GM23338 (cell line): ENCODE measurements at regions not wholly inside any gene's neighbourhood (a gene's known extent, or its start where the extent isn't known, plus 50 kb on each side); places are given as distances from the start of the nearest gene placed in this dataset.

Experiments
- ATAC-seq: fragments of 200-7000 bp; cut with Tn5 transposase; 3 replicates; pipeline ENCODE4 v1.9.1; 2020
- DNase-seq: peaks from one replicate; pipeline ENCODE4 v3.0.0-alpha.2; 2015; ENCODE audit warnings: low spot score
- H2AFZ ChIP-seq: fragments of 200-600 bp; sonication (generic); 2 replicates; pipeline ENCODE4 v1.8.0; 2016; ENCODE audit warnings: antibody characterized with exemption, mild to moderate bottlenecking, moderate library complexity
- H3F3A ChIP-seq: fragments of 200-600 bp; sonication (generic); replicated peaks from 2 replicates; pipeline ENCODE4 v1.8.0; 2017; ENCODE audit warnings: antibody characterized with exemption, mixed run types, low read depth
- H3K27ac ChIP-seq: fragments of 200-600 bp; sonication (generic); 2 replicates; pipeline ENCODE4 v1.6.1; 2016; ENCODE audit warnings: low read depth
- H3K27me3 ChIP-seq: fragments of 200-600 bp; sonication (generic); 2 replicates; pipeline ENCODE4 v1.8.0; 2016; ENCODE audit warnings: mild to moderate bottlenecking, mixed run types, moderate library complexity; ENCODE audit not compliant: insufficient read depth
- H3K36me3 ChIP-seq: fragments of 200-600 bp; sonication (generic); 2 replicates; pipeline ENCODE4 v1.8.0; 2016; ENCODE audit warnings: mild to moderate bottlenecking; ENCODE audit not compliant: insufficient read depth
- H3K4me1 ChIP-seq: fragments of 200-600 bp; sonication (generic); 2 replicates; pipeline ENCODE4 v1.8.0; 2016; ENCODE audit warnings: mild to moderate bottlenecking, moderate library complexity; ENCODE audit not compliant: insufficient read depth
- H3K4me2 ChIP-seq: fragments of 200-600 bp; sonication (generic); 2 replicates; pipeline ENCODE4 v1.7.1; 2017; ENCODE audit warnings: mixed run types
- H3K4me3 ChIP-seq: fragments of 200-600 bp; sonication (generic); 2 replicates; pipeline ENCODE4 v1.6.1; 2016; ENCODE audit warnings: mixed run types
- H3K79me2 ChIP-seq: fragments of 200-600 bp; sonication (generic); replicated peaks from 2 replicates; pipeline ENCODE4 v1.8.0; 2017; ENCODE audit warnings: mild to moderate bottlenecking; ENCODE audit not compliant: insufficient read depth
- H3K9me2 ChIP-seq: fragments of 200-600 bp; sonication (generic); 2 replicates; pipeline ENCODE4 v1.8.0; 2017; ENCODE audit not compliant: insufficient read depth
- H4K20me1 ChIP-seq: fragments of 200-600 bp; sonication (generic); replicated peaks from 2 replicates; pipeline ENCODE4 v1.8.0; 2017; ENCODE audit warnings: mild to moderate bottlenecking; ENCODE audit not compliant: insufficient read depth
- H3K27ac Mint-ChIP-seq: 2 replicates; pipeline ENCODE4 v1.8.0; 2020; ENCODE audit warnings: inconsistent platforms, mild to moderate bottlenecking, moderate library complexity, mixed read lengths
- H3K27me3 Mint-ChIP-seq: 3 replicates; pipeline ENCODE4 v1.8.0; 2022; ENCODE audit warnings: low read depth, mild to moderate bottlenecking, moderate library complexity, mixed read lengths, inconsistent platforms; ENCODE audit not compliant: insufficient read depth, poor library complexity
- H3K36me3 Mint-ChIP-seq: 3 replicates; pipeline ENCODE4 v1.8.0; 2021; ENCODE audit warnings: low read depth, mild to moderate bottlenecking, inconsistent platforms, moderate library complexity, mixed read lengths
- H3K4me1 Mint-ChIP-seq: 3 replicates; pipeline ENCODE4 v1.8.0; 2020; ENCODE audit warnings: mild to moderate bottlenecking, inconsistent platforms, mixed read lengths
- H3K4me3 Mint-ChIP-seq: 3 replicates; pipeline ENCODE4 v1.8.0; 2021; ENCODE audit warnings: moderate library complexity, mild to moderate bottlenecking, inconsistent platforms, mixed read lengths
- H3K9me3 Mint-ChIP-seq: 3 replicates; pipeline ENCODE4 v1.8.0; 2020; ENCODE audit warnings: moderate library complexity, mild to moderate bottlenecking, inconsistent platforms, mixed read lengths
- CREB1 ChIP-seq: fragments of 250-450 bp; sonication (Bioruptor Pico); IDR thresholded peaks from 2 replicates; pipeline ENCODE4 v1.5.0; 2020; ENCODE audit warnings: low read depth, mild to moderate bottlenecking, moderate library complexity
- EZH2 ChIP-seq: fragments of 200-600 bp; sonication (generic); IDR thresholded peaks from one replicate; pipeline ENCODE4 v1.8.0; 2017; ENCODE audit warnings: antibody characterized with exemption, mild to moderate bottlenecking, low read depth; ENCODE audit not compliant: unreplicated experiment
- EZH2phosphoT487 ChIP-seq: fragments of 200-600 bp; sonication (generic); IDR thresholded peaks from one replicate; pipeline ENCODE4 v1.8.1; 2018; ENCODE audit warnings: antibody characterized with exemption; ENCODE audit not compliant: unreplicated experiment
- JUNB ChIP-seq: IDR thresholded peaks from one replicate; pipeline ENCODE4 v1.6.1; 2016; ENCODE audit warnings: antibody characterized with exemption; ENCODE audit not compliant: unreplicated experiment
- NANOG ChIP-seq: IDR thresholded peaks from 2 replicates; pipeline ENCODE4 v1.6.1; 2016; ENCODE audit warnings: antibody characterized with exemption, borderline replicate concordance
- POLR2AphosphoS5 ChIP-seq: IDR thresholded peaks from 2 replicates; pipeline ENCODE4 v1.6.1; 2016; ENCODE audit warnings: antibody characterized with exemption, low read depth
- STAT1 ChIP-seq: IDR thresholded peaks from one replicate; pipeline ENCODE4 v1.6.1; 2016; ENCODE audit warnings: antibody characterized with exemption; ENCODE audit not compliant: unreplicated experiment
- ZNF114 ChIP-seq: fragments of 250-450 bp; sonication (Bioruptor Pico); IDR thresholded peaks from 2 replicates; pipeline ENCODE4 v1.5.0; 2020; ENCODE audit warnings: mild to moderate bottlenecking, moderate library complexity
- ZNF331 ChIP-seq: fragments of 250-450 bp; sonication (Bioruptor Pico); IDR thresholded peaks from 2 replicates; pipeline ENCODE4 v1.5.0; 2020; ENCODE audit warnings: low read depth, mild to moderate bottlenecking, moderate library complexity
- TF ChIP-seq, protein P1 (sequence below), 2 experiments: fragments of 200-600 bp in 1 of 2; sonication (generic) in 1 of 2; conservative IDR thresholded peaks; 2 replicates each; pipeline versions ENCODE4 v1.5.1 to v1.6.1; 2016 to 2017; ENCODE audit warnings: antibody characterized with exemption in 2 of 2, low read depth in 2 of 2, mild to moderate bottlenecking in 2 of 2, moderate library complexity in 1 of 2
- TF ChIP-seq, protein P2 (sequence below): IDR thresholded peaks from one replicate; pipeline ENCODE4 v1.6.1; 2018; ENCODE audit warnings: antibody characterized with exemption; ENCODE audit not compliant: unreplicated experiment
- TF ChIP-seq, protein P3 (sequence below): IDR thresholded peaks from 2 replicates; pipeline ENCODE4 v1.6.1; 2016; ENCODE audit warnings: antibody characterized with exemption

DNA sequence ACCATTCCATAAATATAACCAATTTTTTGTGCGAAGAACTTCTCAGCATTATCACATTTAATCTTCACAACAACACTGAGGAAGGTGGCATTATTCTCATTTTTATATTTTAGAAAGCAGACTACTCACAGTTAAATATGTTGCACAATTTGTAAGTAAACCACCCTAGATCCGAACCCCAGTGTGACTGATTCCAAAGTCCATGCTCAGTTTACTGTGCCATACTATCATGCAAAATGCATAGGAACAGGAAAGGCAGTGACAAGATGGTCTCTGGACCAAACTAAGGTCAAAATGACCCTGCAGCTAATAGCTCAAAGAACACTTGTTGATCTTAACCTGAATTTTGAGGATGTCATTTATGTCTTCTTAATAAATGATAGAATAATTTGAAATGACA is 185.4 kb downstream of the GXYLT1 start:
- no peaks in the 10 kb centered on the region for H3F3A ChIP-seq
- no peak overlapping the region for H3K4me2 ChIP-seq
- TF ChIP-seq EZH2phosphoT487 (no peak), EZH2 (no peak), JUNB (no peak)
- H4K20me1 ChIP-seq: no peaks in the 10 kb centered on the region
- Mint-ChIP-seq H3K4me1 (no peaks in the 10 kb centered on the region), H3K36me3 (no peaks in the 10 kb centered on the region; the same call in 2 of the 3 replicates), H3K27ac (no peak overlapping the region), H3K4me3 (no peak overlapping the region), H3K27me3 (no peaks in the 10 kb centered on the region), H3K9me3 (no peaks in the 10 kb centered on the region; the same call in 2 of the 3 replicates)
- H3K27ac ChIP-seq: no peak overlapping the region
- no peak overlapping the region for H3K4me3 ChIP-seq
- no peaks in the 10 kb centered on the region for H3K79me2 ChIP-seq
- H3K36me3 ChIP-seq: no peaks in the 10 kb centered on the region
- H3K9me2 ChIP-seq: 0 out of 2 replicates have a peak, but pooled peaks cover 3% of the 10 kb centered on the region
- no peaks in the 10 kb centered on the region for H3K27me3 ChIP-seq
- no peak for DNase-seq
- no peaks in the 10 kb centered on the region for H3K4me1 ChIP-seq
- ATAC-seq: no peak
- no peak overlapping the region for H2AFZ ChIP-seq

DNA sequence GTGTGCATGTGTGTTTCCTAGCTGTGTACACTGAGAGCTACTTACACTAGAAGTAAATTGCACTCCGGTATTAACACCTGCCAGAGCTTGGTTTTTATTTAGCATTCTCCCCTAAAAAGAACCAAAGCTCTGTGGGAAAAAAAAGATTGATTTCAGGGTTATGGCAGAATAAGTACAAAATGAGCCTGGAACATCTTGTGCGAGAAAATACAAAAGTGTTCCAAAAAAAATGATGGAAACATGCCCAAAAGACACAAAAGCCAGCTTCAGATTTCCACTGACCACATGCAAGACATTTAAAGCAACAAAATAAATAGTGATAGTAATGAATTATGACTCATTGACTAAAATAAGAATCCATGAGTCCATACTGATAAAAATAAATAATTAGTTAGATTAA is 188.3 kb downstream of the GXYLT1 start:
- Mint-ChIP-seq H3K4me3 (no peak overlapping the region), H3K27ac (no peak overlapping the region), H3K9me3 (peaks cover 5% of the 10 kb centered on the region; the same call in 1 of the 3 replicates), H3K4me1 (no peaks in the 10 kb centered on the region), H3K36me3 (no peaks in the 10 kb centered on the region; the same call in 2 of the 3 replicates), H3K27me3 (peaks cover 2% of the 10 kb centered on the region)
- Histone ChIP-seq H3K9me2 (no peaks in the 10 kb centered on the region), H3K4me2 (no peak overlapping the region), H3K27me3 (no peaks in the 10 kb centered on the region), H4K20me1 (no peaks in the 10 kb centered on the region), H2AFZ (no peak overlapping the region), H3K36me3 (no peaks in the 10 kb centered on the region), H3K27ac (no peak overlapping the region), H3F3A (no peaks in the 10 kb centered on the region), H3K4me3 (no peak overlapping the region), H3K79me2 (no peaks in the 10 kb centered on the region), H3K4me1 (no peaks in the 10 kb centered on the region)
- no peak for ATAC-seq
- no peak for DNase-seq
- TF ChIP-seq NANOG (no peak), JUNB (no peak), ZNF331 (CRISPR knock-in tag) (no peak), EZH2phosphoT487 (no peak), CREB1 (CRISPR knock-in tag) (no peak), STAT1 (no peak), EZH2 (no peak), ZNF114 (CRISPR knock-in tag) (no peak), POLR2AphosphoS5 (no peak)
- TF ChIP-seq, protein P1, sequence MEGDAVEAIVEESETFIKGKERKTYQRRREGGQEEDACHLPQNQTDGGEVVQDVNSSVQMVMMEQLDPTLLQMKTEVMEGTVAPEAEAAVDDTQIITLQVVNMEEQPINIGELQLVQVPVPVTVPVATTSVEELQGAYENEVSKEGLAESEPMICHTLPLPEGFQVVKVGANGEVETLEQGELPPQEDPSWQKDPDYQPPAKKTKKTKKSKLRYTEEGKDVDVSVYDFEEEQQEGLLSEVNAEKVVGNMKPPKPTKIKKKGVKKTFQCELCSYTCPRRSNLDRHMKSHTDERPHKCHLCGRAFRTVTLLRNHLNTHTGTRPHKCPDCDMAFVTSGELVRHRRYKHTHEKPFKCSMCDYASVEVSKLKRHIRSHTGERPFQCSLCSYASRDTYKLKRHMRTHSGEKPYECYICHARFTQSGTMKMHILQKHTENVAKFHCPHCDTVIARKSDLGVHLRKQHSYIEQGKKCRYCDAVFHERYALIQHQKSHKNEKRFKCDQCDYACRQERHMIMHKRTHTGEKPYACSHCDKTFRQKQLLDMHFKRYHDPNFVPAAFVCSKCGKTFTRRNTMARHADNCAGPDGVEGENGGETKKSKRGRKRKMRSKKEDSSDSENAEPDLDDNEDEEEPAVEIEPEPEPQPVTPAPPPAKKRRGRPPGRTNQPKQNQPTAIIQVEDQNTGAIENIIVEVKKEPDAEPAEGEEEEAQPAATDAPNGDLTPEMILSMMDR (conservative IDR thresholded peaks at IDR 0.05; ENCODE audit: low read depth in 2 of 2): no peak
- TF ChIP-seq, protein P2, sequence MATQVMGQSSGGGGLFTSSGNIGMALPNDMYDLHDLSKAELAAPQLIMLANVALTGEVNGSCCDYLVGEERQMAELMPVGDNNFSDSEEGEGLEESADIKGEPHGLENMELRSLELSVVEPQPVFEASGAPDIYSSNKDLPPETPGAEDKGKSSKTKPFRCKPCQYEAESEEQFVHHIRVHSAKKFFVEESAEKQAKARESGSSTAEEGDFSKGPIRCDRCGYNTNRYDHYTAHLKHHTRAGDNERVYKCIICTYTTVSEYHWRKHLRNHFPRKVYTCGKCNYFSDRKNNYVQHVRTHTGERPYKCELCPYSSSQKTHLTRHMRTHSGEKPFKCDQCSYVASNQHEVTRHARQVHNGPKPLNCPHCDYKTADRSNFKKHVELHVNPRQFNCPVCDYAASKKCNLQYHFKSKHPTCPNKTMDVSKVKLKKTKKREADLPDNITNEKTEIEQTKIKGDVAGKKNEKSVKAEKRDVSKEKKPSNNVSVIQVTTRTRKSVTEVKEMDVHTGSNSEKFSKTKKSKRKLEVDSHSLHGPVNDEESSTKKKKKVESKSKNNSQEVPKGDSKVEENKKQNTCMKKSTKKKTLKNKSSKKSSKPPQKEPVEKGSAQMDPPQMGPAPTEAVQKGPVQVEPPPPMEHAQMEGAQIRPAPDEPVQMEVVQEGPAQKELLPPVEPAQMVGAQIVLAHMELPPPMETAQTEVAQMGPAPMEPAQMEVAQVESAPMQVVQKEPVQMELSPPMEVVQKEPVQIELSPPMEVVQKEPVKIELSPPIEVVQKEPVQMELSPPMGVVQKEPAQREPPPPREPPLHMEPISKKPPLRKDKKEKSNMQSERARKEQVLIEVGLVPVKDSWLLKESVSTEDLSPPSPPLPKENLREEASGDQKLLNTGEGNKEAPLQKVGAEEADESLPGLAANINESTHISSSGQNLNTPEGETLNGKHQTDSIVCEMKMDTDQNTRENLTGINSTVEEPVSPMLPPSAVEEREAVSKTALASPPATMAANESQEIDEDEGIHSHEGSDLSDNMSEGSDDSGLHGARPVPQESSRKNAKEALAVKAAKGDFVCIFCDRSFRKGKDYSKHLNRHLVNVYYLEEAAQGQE: no peak
- TF ChIP-seq, protein P3, sequence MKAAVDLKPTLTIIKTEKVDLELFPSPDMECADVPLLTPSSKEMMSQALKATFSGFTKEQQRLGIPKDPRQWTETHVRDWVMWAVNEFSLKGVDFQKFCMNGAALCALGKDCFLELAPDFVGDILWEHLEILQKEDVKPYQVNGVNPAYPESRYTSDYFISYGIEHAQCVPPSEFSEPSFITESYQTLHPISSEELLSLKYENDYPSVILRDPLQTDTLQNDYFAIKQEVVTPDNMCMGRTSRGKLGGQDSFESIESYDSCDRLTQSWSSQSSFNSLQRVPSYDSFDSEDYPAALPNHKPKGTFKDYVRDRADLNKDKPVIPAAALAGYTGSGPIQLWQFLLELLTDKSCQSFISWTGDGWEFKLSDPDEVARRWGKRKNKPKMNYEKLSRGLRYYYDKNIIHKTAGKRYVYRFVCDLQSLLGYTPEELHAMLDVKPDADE: no peak
